ENCODE measurements at regions not wholly inside any gene's neighbourhood (a gene's known extent, or its start where the extent isn't known, plus 50 kb on each side); places are given as distances from the start of the nearest gene placed in this dataset.

DNA sequence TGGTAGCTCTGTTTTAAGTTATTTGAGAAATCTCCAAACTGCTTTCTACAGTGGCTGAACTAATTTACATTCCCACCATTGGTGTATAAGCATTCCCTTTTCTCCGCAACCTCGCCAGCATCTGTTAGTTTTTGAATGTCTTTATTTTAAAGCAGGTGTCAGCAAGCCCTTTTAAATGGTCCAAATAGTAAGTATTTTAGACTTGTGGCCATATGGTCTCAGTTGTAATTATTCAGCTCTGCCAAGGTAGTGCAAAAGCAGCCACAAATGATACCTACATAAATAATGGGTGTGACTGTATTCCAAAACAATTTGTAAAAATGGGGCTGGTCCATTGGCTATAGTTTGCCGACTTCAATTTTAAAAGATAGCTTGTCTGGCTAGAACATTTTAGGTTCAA is 58.7 kb upstream of the TMTC4 start:
- Histone ChIP-seq H3K4me3 (no peak overlapping the region), H3K27ac (ENCODE audit: low read depth) (no peak overlapping the region), H4K20me1 (replicated peaks; ENCODE audit: insufficient read depth) (no peaks in the 10 kb centered on the region), H3K79me2 (replicated peaks; ENCODE audit: insufficient read depth) (no peaks in the 10 kb centered on the region), H3K27me3 (ENCODE audit: insufficient read depth) (no peaks in the 10 kb centered on the region), H3K4me1 (ENCODE audit: insufficient read depth) (no peaks in the 10 kb centered on the region), H3K9me2 (ENCODE audit: insufficient read depth) (0 out of 2 replicates have a peak, but pooled peaks cover 2% of the 10 kb centered on the region), H3K4me2 (no peak overlapping the region), H2AFZ (no peak overlapping the region), H3F3A (replicated peaks; ENCODE audit: low read depth) (no peaks in the 10 kb centered on the region), H3K36me3 (ENCODE audit: insufficient read depth) (no peaks in the 10 kb centered on the region)
- Mint-ChIP-seq H3K36me3 (ENCODE audit: low read depth) (no peaks in the 10 kb centered on the region), H3K4me3 (no peak overlapping the region), H3K4me1 (peaks cover 3% of the 10 kb centered on the region; the same call in 1 of the 3 replicates), H3K27me3 (ENCODE audit: insufficient read depth, low read depth, poor library complexity) (peaks cover 3% of the 10 kb centered on the region), H3K9me3 (peaks cover 8% of the 10 kb centered on the region; the same call in 2 of the 3 replicates), H3K27ac (no peak overlapping the region)
- ATAC-seq (no peak), DNase-seq (ENCODE audit: low spot score) (no peak)
- TF ChIP-seq, protein P1, sequence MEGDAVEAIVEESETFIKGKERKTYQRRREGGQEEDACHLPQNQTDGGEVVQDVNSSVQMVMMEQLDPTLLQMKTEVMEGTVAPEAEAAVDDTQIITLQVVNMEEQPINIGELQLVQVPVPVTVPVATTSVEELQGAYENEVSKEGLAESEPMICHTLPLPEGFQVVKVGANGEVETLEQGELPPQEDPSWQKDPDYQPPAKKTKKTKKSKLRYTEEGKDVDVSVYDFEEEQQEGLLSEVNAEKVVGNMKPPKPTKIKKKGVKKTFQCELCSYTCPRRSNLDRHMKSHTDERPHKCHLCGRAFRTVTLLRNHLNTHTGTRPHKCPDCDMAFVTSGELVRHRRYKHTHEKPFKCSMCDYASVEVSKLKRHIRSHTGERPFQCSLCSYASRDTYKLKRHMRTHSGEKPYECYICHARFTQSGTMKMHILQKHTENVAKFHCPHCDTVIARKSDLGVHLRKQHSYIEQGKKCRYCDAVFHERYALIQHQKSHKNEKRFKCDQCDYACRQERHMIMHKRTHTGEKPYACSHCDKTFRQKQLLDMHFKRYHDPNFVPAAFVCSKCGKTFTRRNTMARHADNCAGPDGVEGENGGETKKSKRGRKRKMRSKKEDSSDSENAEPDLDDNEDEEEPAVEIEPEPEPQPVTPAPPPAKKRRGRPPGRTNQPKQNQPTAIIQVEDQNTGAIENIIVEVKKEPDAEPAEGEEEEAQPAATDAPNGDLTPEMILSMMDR (conservative IDR thresholded peaks at IDR 0.05; ENCODE audit: low read depth in 2 of 2) = no peak
- no peak for TF ChIP-seq ZNF114 (CRISPR knock-in tag; IDR thresholded peaks at IDR 0.05)
- no peak for TF ChIP-seq STAT1 (IDR thresholded peaks at IDR 0.05; ENCODE audit: unreplicated experiment)
- TF ChIP-seq, protein P2, sequence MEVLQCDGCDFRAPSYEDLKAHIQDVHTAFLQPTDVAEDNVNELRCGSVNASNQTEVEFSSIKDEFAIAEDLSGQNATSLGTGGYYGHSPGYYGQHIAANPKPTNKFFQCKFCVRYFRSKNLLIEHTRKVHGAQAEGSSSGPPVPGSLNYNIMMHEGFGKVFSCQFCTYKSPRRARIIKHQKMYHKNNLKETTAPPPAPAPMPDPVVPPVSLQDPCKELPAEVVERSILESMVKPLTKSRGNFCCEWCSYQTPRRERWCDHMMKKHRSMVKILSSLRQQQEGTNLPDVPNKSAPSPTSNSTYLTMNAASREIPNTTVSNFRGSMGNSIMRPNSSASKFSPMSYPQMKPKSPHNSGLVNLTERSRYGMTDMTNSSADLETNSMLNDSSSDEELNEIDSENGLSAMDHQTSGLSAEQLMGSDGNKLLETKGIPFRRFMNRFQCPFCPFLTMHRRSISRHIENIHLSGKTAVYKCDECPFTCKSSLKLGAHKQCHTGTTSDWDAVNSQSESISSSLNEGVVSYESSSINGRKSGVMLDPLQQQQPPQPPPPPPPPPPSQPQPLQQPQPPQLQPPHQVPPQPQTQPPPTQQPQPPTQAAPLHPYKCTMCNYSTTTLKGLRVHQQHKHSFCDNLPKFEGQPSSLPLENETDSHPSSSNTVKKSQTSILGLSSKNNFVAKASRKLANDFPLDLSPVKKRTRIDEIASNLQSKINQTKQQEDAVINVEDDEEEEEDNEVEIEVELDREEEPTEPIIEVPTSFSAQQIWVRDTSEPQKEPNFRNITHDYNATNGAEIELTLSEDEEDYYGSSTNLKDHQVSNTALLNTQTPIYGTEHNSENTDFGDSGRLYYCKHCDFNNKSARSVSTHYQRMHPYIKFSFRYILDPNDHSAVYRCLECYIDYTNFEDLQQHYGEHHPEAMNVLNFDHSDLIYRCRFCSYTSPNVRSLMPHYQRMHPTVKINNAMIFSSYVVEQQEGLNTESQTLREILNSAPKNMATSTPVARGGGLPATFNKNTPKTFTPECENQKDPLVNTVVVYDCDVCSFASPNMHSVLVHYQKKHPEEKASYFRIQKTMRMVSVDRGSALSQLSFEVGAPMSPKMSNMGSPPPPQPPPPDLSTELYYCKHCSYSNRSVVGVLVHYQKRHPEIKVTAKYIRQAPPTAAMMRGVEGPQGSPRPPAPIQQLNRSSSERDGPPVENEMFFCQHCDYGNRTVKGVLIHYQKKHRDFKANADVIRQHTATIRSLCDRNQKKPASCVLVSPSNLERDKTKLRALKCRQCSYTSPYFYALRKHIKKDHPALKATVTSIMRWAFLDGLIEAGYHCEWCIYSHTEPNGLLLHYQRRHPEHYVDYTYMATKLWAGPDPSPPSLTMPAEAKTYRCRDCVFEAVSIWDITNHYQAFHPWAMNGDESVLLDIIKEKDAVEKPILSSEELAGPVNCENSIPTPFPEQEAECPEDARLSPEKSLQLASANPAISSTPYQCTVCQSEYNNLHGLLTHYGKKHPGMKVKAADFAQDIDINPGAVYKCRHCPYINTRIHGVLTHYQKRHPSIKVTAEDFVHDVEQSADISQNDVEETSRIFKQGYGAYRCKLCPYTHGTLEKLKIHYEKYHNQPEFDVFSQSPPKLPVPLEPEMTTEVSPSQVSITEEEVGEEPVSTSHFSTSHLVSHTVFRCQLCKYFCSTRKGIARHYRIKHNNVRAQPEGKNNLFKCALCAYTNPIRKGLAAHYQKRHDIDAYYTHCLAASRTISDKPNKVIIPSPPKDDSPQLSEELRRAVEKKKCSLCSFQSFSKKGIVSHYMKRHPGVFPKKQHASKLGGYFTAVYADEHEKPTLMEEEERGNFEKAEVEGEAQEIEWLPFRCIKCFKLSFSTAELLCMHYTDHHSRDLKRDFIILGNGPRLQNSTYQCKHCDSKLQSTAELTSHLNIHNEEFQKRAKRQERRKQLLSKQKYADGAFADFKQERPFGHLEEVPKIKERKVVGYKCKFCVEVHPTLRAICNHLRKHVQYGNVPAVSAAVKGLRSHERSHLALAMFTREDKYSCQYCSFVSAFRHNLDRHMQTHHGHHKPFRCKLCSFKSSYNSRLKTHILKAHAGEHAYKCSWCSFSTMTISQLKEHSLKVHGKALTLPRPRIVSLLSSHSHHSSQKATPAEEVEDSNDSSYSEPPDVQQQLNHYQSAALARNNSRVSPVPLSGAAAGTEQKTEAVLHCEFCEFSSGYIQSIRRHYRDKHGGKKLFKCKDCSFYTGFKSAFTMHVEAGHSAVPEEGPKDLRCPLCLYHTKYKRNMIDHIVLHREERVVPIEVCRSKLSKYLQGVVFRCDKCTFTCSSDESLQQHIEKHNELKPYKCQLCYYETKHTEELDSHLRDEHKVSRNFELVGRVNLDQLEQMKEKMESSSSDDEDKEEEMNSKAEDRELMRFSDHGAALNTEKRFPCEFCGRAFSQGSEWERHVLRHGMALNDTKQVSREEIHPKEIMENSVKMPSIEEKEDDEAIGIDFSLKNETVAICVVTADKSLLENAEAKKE (CRISPR knock-in tag; IDR thresholded peaks at IDR 0.05) = no peak
- TF ChIP-seq, protein P3, sequence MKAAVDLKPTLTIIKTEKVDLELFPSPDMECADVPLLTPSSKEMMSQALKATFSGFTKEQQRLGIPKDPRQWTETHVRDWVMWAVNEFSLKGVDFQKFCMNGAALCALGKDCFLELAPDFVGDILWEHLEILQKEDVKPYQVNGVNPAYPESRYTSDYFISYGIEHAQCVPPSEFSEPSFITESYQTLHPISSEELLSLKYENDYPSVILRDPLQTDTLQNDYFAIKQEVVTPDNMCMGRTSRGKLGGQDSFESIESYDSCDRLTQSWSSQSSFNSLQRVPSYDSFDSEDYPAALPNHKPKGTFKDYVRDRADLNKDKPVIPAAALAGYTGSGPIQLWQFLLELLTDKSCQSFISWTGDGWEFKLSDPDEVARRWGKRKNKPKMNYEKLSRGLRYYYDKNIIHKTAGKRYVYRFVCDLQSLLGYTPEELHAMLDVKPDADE (IDR thresholded peaks at IDR 0.05) = no peak
- TF ChIP-seq NANOG (IDR thresholded peaks at IDR 0.05; ENCODE audit: borderline replicate concordance) = no peak
- TF ChIP-seq POLR2AphosphoS5 (IDR thresholded peaks at IDR 0.05; ENCODE audit: low read depth) = no peak
- no peak for TF ChIP-seq EZH2 (IDR thresholded peaks at IDR 0.05; ENCODE audit: low read depth, unreplicated experiment)
- no peak for TF ChIP-seq ZNF331 (CRISPR knock-in tag; IDR thresholded peaks at IDR 0.05; ENCODE audit: low read depth)
- no peak for TF ChIP-seq JUNB (IDR thresholded peaks at IDR 0.05; ENCODE audit: unreplicated experiment)
- TF ChIP-seq, protein P4, sequence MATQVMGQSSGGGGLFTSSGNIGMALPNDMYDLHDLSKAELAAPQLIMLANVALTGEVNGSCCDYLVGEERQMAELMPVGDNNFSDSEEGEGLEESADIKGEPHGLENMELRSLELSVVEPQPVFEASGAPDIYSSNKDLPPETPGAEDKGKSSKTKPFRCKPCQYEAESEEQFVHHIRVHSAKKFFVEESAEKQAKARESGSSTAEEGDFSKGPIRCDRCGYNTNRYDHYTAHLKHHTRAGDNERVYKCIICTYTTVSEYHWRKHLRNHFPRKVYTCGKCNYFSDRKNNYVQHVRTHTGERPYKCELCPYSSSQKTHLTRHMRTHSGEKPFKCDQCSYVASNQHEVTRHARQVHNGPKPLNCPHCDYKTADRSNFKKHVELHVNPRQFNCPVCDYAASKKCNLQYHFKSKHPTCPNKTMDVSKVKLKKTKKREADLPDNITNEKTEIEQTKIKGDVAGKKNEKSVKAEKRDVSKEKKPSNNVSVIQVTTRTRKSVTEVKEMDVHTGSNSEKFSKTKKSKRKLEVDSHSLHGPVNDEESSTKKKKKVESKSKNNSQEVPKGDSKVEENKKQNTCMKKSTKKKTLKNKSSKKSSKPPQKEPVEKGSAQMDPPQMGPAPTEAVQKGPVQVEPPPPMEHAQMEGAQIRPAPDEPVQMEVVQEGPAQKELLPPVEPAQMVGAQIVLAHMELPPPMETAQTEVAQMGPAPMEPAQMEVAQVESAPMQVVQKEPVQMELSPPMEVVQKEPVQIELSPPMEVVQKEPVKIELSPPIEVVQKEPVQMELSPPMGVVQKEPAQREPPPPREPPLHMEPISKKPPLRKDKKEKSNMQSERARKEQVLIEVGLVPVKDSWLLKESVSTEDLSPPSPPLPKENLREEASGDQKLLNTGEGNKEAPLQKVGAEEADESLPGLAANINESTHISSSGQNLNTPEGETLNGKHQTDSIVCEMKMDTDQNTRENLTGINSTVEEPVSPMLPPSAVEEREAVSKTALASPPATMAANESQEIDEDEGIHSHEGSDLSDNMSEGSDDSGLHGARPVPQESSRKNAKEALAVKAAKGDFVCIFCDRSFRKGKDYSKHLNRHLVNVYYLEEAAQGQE (IDR thresholded peaks at IDR 0.05; ENCODE audit: unreplicated experiment) = no peak
- no peak for TF ChIP-seq EZH2phosphoT487 (IDR thresholded peaks at IDR 0.05; ENCODE audit: unreplicated experiment)
- no peak for TF ChIP-seq CREB1 (CRISPR knock-in tag; IDR thresholded peaks at IDR 0.05; ENCODE audit: low read depth)

All from GM23338 (cell line).